HCT116 (cell line): ENCODE measurements at regions not wholly inside any gene's neighbourhood (a gene's known extent, or its start where the extent isn't known, plus 50 kb on each side); places are given as distances from the start of the nearest gene placed in this dataset.

Source experiments
- ATAC-seq: fragments of 200-7000 bp; cut with Tn5 transposase; 2 replicates; pipeline ENCODE4 v1.9.1; 2020; ENCODE audit warnings: mild to moderate bottlenecking, moderate library complexity
- BruUV-seq: library from RNA; stranded (reverse); fragments of 400-500 nt; replicated peaks from 2 replicates; lab custom pipeline; 2021; lab: Mats Ljungman, UMichigan
- CTCF ChIA-PET: fragments of 300-600 bp; sonication (Branson Sonifier 250); formaldehyde crosslinking; loops from one replicate; lab custom pipeline; 2021; ENCODE audit warnings: antibody characterized with exemption; lab: Charles Lee
- POLR2A ChIA-PET: fragments of 300-600, 350-600 bp; sonication (Branson Sonifier 250); formaldehyde crosslinking; loops from one replicate; lab custom pipeline; 2021; ENCODE audit warnings: antibody characterized with exemption; lab: Charles Lee
- RAD21 ChIA-PET, 2 experiments: fragments of 300-600 bp; sonication (Branson Sonifier 250); formaldehyde crosslinking; loops; one replicate each; lab custom pipeline; 2023; ENCODE audit warnings: low total read pairs in 2 of 2; ENCODE audit not compliant: uncharacterized antibody in 2 of 2, unreplicated experiment in 2 of 2, low non-redundant PET in 1 of 2; lab: Charles Lee
- DNase-seq: peaks from one replicate; pipeline ENCODE4 v3.0.0-alpha.2; 2010; ENCODE audit warnings: low read depth, low spot score
- H2AFZ ChIP-seq: fragments of 200-600 bp; shearing (Covaris generic), sonication (generic); 2 replicates; pipeline ENCODE4 v1.6.1; 2017; ENCODE audit warnings: low read depth, mixed run types, mixed read lengths, antibody characterized with exemption, low read length; ENCODE audit not compliant: poor library complexity, severe bottlenecking
- H3K27ac ChIP-seq: 2 replicates; pipeline ENCODE4 v1.5.1; 2012; ENCODE audit warnings: low read depth, low read length
- H3K27me3 ChIP-seq: fragments of 200-600 bp; sonication (generic); 2 replicates; pipeline ENCODE4 v1.6.1; 2016; ENCODE audit warnings: mixed run types, low read length, mixed read lengths; ENCODE audit not compliant: insufficient read depth
- H3K36me3 ChIP-seq, 2 experiments: fragments of 200-500 bp in 1 of 2; fragments of 200-600 bp in 1 of 2; sonication (Bioruptor generic) in 1 of 2; sonication (generic) in 1 of 2; 2 replicates each; pipeline versions ENCODE4 v1.5.1 to v1.6.1; 2014 to 2016; ENCODE audit warnings: low read length in 2 of 2, inconsistent platforms in 1 of 2, mixed read lengths in 1 of 2, mixed run types in 1 of 2; ENCODE audit not compliant: insufficient read depth in 2 of 2, control insufficient read depth in 1 of 2
- H3K4me1 ChIP-seq, 2 experiments: fragments of 200-600 bp in 1 of 2; sonication (generic) in 1 of 2; 2 replicates each; pipeline versions ENCODE4 v1.5.1 to v1.6.1; 2012 to 2017; ENCODE audit warnings: low read length in 2 of 2, inconsistent platforms in 1 of 2, mild to moderate bottlenecking in 1 of 2, mixed read lengths in 1 of 2, mixed run types in 1 of 2, moderate library complexity in 1 of 2; ENCODE audit not compliant: insufficient read depth in 2 of 2, control insufficient read depth in 1 of 2
- H3K4me2 ChIP-seq: fragments of 200-600 bp; sonication (generic); 2 replicates; pipeline ENCODE4 v1.6.1; 2017; ENCODE audit warnings: mixed run types, low read length, mixed read lengths
- H3K4me3 ChIP-seq, 2 experiments: fragments of 200-600 bp in 1 of 2; sonication (generic) in 1 of 2; replicated peaks in 1 of 2; 2 replicates each; pipeline ENCODE4 v1.5.1; 2011 to 2016; ENCODE audit warnings: low read length in 2 of 2, control low read depth in 1 of 2, low read depth in 1 of 2, mild to moderate bottlenecking in 1 of 2, mixed read lengths in 1 of 2, mixed run types in 1 of 2
- H3K79me2 ChIP-seq: fragments of 200-600 bp; sonication (generic); 2 replicates; pipeline ENCODE4 v1.6.1; 2017; ENCODE audit warnings: mild to moderate bottlenecking, mixed run types, low read length, moderate library complexity, mixed read lengths; ENCODE audit not compliant: insufficient read depth
- H3K9ac ChIP-seq: fragments of 200-600 bp; sonication (generic); 2 replicates; pipeline ENCODE4 v1.6.1; 2016; ENCODE audit warnings: low read length, mixed read lengths
- H3K9me2 ChIP-seq: fragments of 200-600 bp; sonication (generic), shearing (Covaris generic); 2 replicates; pipeline ENCODE4 v1.6.1; 2017; ENCODE audit warnings: mixed run types, mild to moderate bottlenecking, moderate library complexity; ENCODE audit not compliant: insufficient read depth
- H3K9me3 ChIP-seq, 2 experiments: fragments of 200-500 bp in 1 of 2; fragments of 200-600 bp in 1 of 2; sonication (Bioruptor generic) in 1 of 2; sonication (generic) in 1 of 2; 2 replicates each; pipeline ENCODE4 v1.6.1; 2014 to 2017; ENCODE audit warnings: low read length in 2 of 2, mixed read lengths in 2 of 2, inconsistent platforms in 1 of 2, low read depth in 1 of 2, mild to moderate bottlenecking in 1 of 2, mixed run types in 1 of 2, moderate library complexity in 1 of 2; ENCODE audit not compliant: control insufficient read depth in 1 of 2, insufficient read depth in 1 of 2
- H4K20me1 ChIP-seq: fragments of 200-600 bp; sonication (generic), shearing (Covaris generic); 2 replicates; pipeline ENCODE4 v1.6.1; 2017; ENCODE audit warnings: mixed run types, mild to moderate bottlenecking, moderate library complexity; ENCODE audit not compliant: insufficient read depth
- CBX3 ChIP-seq: IDR thresholded peaks from 2 replicates; pipeline ENCODE4 v1.6.1; 2012; ENCODE audit warnings: low read depth
- CEBPB ChIP-seq: IDR thresholded peaks from 2 replicates; pipeline ENCODE4 v1.6.1; 2012; ENCODE audit warnings: low read depth
- ELF1 ChIP-seq: IDR thresholded peaks from 2 replicates; pipeline ENCODE4 v1.6.1; 2012; ENCODE audit warnings: low read depth, borderline replicate concordance
- EZH2phosphoT487 ChIP-seq: fragments of 200-600 bp; IDR thresholded peaks from 2 replicates; pipeline ENCODE4 v1.6.1; 2018; ENCODE audit warnings: antibody characterized with exemption, borderline replicate concordance
- JUND ChIP-seq: IDR thresholded peaks from 2 replicates; pipeline ENCODE4 v1.6.1; 2012
- POLR2A ChIP-seq: IDR thresholded peaks from 2 replicates; pipeline ENCODE4 v1.7.0; 2011; ENCODE audit warnings: borderline replicate concordance; ENCODE audit not compliant: insufficient read depth, insufficient read length; ENCODE audit errors: extremely low read depth
- POLR2AphosphoS5 ChIP-seq: IDR thresholded peaks from 2 replicates; pipeline ENCODE4 v1.6.1; 2011; ENCODE audit warnings: mild to moderate bottlenecking, low read depth, low read length, moderate library complexity
- SRF ChIP-seq: IDR thresholded peaks from 2 replicates; pipeline ENCODE4 v1.6.1; 2012; ENCODE audit warnings: low read depth
- ZNF274 ChIP-seq: fragments of 200-500 bp; sonication (Bioruptor generic); IDR thresholded peaks from 2 replicates; pipeline ENCODE4 v1.6.1; 2014; ENCODE audit warnings: mild to moderate bottlenecking, low read depth, low read length, inconsistent platforms
- intact Hi-C: fragments of 100-400 bp; cut with micrococcal nuclease; formaldehyde crosslinking; loops from 2 replicates; pipeline ENCODE4 v1.10.0; 2022
- TF ChIP-seq, protein P1 (sequence below), 3 experiments: fragments of 200-600 bp in 1 of 3; sonication (generic) in 1 of 3; IDR thresholded peaks in 2 of 3; conservative IDR thresholded peaks in 1 of 3; 2 replicates each; pipeline ENCODE4 v1.5.1; 2012 to 2017; ENCODE audit warnings: low read depth in 2 of 3, low read length in 2 of 3, antibody characterized with exemption in 1 of 3, borderline replicate concordance in 1 of 3, control low read depth in 1 of 3, mild to moderate bottlenecking in 1 of 3, mixed read lengths in 1 of 3, mixed run types in 1 of 3, moderate library complexity in 1 of 3; ENCODE audit not compliant: insufficient read depth in 1 of 3

DNA sequence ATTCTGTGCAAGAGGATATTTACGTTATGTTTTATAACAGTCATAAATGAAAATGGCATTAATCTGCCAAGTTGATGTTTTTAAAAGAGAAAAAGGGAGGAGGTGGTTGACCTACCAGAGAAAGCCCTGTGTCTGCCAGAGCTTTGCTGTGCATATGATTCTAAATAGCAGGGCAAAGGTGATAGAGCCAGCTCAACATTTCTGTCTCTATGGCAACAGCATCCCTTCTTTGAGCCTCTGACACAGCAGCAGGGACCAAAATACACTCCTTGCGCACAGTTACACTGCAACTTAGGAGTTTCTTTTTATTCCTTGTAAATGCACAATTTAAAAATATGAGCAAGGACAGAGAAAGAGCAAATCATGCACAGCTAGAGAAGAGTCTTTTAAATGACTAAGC is 133.3 kb upstream of the RAI2 start (continued):
- no peak for TF ChIP-seq ZNF274
- TF ChIP-seq JUND = no peak

GRCh38 chrX:17993062-17993461 is 132.0 kb upstream of the RAI2 start:
- no TSS peak for BruUV-seq
- Histone ChIP-seq H2AFZ (no peak overlapping the region), H3K4me3 (no peak overlapping the region), H3K27me3 (peaks cover 17% of the 10 kb centered on the region), H3K9me2 (no peaks in the 10 kb centered on the region), H3K79me2 (no peaks in the 10 kb centered on the region), H3K36me3 (no peaks in the 10 kb centered on the region), H3K27ac (no peak overlapping the region), H3K4me2 (no peak overlapping the region), H3K4me1 (no peaks in the 10 kb centered on the region), H3K9ac (no peak overlapping the region), H4K20me1 (no peaks in the 10 kb centered on the region), H3K9me3 (no peaks in the 10 kb centered on the region)
- POLR2A ChIA-PET = no interaction called here
- CTCF ChIA-PET = no interaction called here
- ATAC-seq (no peak), DNase-seq (no peak)
- TF ChIP-seq ZNF274 (no peak), CBX3 (no peak), POLR2AphosphoS5 (no peak), EZH2phosphoT487 (no peak)
- TF ChIP-seq, protein P1, sequence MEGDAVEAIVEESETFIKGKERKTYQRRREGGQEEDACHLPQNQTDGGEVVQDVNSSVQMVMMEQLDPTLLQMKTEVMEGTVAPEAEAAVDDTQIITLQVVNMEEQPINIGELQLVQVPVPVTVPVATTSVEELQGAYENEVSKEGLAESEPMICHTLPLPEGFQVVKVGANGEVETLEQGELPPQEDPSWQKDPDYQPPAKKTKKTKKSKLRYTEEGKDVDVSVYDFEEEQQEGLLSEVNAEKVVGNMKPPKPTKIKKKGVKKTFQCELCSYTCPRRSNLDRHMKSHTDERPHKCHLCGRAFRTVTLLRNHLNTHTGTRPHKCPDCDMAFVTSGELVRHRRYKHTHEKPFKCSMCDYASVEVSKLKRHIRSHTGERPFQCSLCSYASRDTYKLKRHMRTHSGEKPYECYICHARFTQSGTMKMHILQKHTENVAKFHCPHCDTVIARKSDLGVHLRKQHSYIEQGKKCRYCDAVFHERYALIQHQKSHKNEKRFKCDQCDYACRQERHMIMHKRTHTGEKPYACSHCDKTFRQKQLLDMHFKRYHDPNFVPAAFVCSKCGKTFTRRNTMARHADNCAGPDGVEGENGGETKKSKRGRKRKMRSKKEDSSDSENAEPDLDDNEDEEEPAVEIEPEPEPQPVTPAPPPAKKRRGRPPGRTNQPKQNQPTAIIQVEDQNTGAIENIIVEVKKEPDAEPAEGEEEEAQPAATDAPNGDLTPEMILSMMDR (IDR thresholded peaks at IDR 0.05 in 2 of 3, conservative IDR thresholded peaks at IDR 0.05 in 1 of 3; ENCODE audit: borderline replicate concordance in 1 of 3, insufficient read depth in 1 of 3, low read depth in 2 of 3, low read length in 2 of 3) = no peak
- intact Hi-C loops = no loop called here
- RAD21 ChIA-PET = no interaction called here

- Histone ChIP-seq H3K36me3 (no peaks in the 10 kb centered on the region), H3K79me2 (no peaks in the 10 kb centered on the region), H3K27me3 (peaks cover 17% of the 10 kb centered on the region), H2AFZ (no peak overlapping the region), H3K4me3 (no peak overlapping the region), H3K9me3 (no peaks in the 10 kb centered on the region), H3K4me1 (no peaks in the 10 kb centered on the region), H3K27ac (no peak overlapping the region), H4K20me1 (no peaks in the 10 kb centered on the region), H3K4me2 (no peak overlapping the region), H3K9me2 (no peaks in the 10 kb centered on the region), H3K9ac (no peak overlapping the region)
- TF ChIP-seq SRF (no peak), JUND (no peak), POLR2A (no peak), CEBPB (no peak), ELF1 (no peak)
- ChIA-PET CTCF (no interaction called here), RAD21 (no interaction called here), POLR2A (no interaction called here)
- DNase-seq = no peak
- BruUV-seq = no TSS peak
- intact Hi-C loops = no loop called here
- no peak for ATAC-seq
Observed at GRCh38 chrX:17990532-17990931, 129.4 kb upstream of the RAI2 start.
